Activated B cell treated with CpG ODN at 0.5 μM for 24 hours (primary cell): ENCODE measurements at regions not wholly inside any gene's neighbourhood (a gene's known extent, or its start where the extent isn't known, plus 50 kb on each side); places are given as distances from the start of the nearest gene placed in this dataset.

Experiments used
- ATAC-seq: fragments of 200-7000 bp; cut with Tn5 transposase; one replicate; pipeline ENCODE4 v1.10.0; 2021; ENCODE audit warnings: low read depth, mild to moderate bottlenecking, moderate library complexity
- CTCF ChIA-PET: fragments of 350-600 bp; sonication (Branson Sonifier 250); formaldehyde crosslinking; loops from one replicate; lab custom pipeline; 2021; ENCODE audit warnings: antibody characterized with exemption; lab: Charles Lee
- POLR2A ChIA-PET: fragments of 350-600 bp; sonication (Branson Sonifier 250); formaldehyde crosslinking; loops from one replicate; lab custom pipeline; 2021; ENCODE audit warnings: antibody characterized with exemption; lab: Charles Lee
- DNase-seq: peaks from one replicate; pipeline ENCODE4 v3.0.0; 2022
- H3K27ac Mint-ChIP-seq: one replicate; pipeline ENCODE4 v1.8.0; 2020; ENCODE audit warnings: mixed read lengths
- H3K27me3 Mint-ChIP-seq: one replicate; pipeline ENCODE4 v1.8.0; 2021; ENCODE audit warnings: mixed read lengths
- H3K36me3 Mint-ChIP-seq: one replicate; pipeline ENCODE4 v1.8.0; 2021; ENCODE audit warnings: low read depth, mixed read lengths
- H3K4me1 Mint-ChIP-seq: one replicate; pipeline ENCODE4 v1.8.0; 2021; ENCODE audit warnings: mixed read lengths
- H3K4me3 Mint-ChIP-seq: one replicate; pipeline ENCODE4 v1.8.0; 2020; ENCODE audit warnings: mild to moderate bottlenecking, mixed read lengths
- H3K9me3 Mint-ChIP-seq: one replicate; pipeline ENCODE4 v1.8.0; 2020; ENCODE audit warnings: mixed read lengths
- intact Hi-C: fragments of 100-400 bp; cut with micrococcal nuclease; formaldehyde crosslinking; loops from one replicate; pipeline ENCODE4 v1.15.1; 2024
- TF ChIP-seq, protein P1 (sequence below): fragments of 200-600 bp; IDR thresholded peaks from one replicate; pipeline ENCODE4 v1.8.0; 2022; ENCODE audit warnings: antibody characterized with exemption, mild to moderate bottlenecking

DNA sequence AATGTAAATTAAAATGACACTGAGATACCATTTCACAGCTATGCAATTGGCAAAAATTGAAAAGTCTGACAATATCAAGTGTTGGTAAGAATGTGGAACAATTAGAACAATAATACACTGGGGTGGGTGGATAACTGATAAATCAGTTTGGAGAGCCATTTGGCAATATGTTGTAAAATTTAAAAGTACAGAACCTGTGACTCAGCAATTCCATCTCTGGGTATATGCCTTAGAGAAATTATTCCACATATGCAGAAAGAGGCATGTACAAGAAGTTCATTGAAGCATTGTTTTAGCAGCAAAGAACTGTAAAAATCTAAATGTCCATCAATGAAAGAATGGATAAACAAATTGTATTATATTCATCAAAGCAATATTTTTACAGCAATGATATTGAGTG lies 89.3 kb upstream of the NR3C1 start:
- ChIA-PET CTCF (no interaction called here), POLR2A (no interaction called here)
- no peaks in the 10 kb centered on the region for H3K27me3 Mint-ChIP-seq
- TF ChIP-seq, protein P1, sequence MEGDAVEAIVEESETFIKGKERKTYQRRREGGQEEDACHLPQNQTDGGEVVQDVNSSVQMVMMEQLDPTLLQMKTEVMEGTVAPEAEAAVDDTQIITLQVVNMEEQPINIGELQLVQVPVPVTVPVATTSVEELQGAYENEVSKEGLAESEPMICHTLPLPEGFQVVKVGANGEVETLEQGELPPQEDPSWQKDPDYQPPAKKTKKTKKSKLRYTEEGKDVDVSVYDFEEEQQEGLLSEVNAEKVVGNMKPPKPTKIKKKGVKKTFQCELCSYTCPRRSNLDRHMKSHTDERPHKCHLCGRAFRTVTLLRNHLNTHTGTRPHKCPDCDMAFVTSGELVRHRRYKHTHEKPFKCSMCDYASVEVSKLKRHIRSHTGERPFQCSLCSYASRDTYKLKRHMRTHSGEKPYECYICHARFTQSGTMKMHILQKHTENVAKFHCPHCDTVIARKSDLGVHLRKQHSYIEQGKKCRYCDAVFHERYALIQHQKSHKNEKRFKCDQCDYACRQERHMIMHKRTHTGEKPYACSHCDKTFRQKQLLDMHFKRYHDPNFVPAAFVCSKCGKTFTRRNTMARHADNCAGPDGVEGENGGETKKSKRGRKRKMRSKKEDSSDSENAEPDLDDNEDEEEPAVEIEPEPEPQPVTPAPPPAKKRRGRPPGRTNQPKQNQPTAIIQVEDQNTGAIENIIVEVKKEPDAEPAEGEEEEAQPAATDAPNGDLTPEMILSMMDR: no peak
- ATAC-seq (no peak), DNase-seq (no peak)
- no peak overlapping the region for H3K4me3 Mint-ChIP-seq
- no peaks in the 10 kb centered on the region for H3K4me1 Mint-ChIP-seq
- H3K9me3 Mint-ChIP-seq: peaks cover 4% of the 10 kb centered on the region
- no peak overlapping the region for H3K27ac Mint-ChIP-seq
- H3K36me3 Mint-ChIP-seq: no peaks in the 10 kb centered on the region
- intact Hi-C loops: no loop called here

DNA sequence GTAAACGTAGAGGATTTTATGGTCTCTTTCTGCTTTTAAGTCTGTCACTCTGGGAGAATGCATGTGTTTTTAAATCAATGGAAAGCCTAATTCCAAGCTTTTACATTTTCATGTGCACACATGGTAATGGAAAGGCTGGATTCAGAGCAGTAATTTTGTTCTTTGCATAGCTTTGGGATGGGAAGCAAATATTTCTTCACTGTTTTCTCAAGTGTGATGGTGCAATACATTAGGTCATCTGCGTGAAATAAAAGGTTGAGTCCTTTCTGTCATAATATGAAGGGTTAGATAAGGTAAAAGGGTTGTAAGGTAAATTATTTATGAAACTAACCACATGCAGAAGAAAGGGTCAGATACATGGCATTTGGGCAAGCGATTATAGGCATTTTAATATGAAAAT lies 88.2 kb upstream of the NR3C1 start:
- ChIA-PET POLR2A (no interaction called here), CTCF (no interaction called here)
- H3K27ac Mint-ChIP-seq: no peak overlapping the region
- H3K36me3 Mint-ChIP-seq: no peaks in the 10 kb centered on the region
- no peak for DNase-seq
- peaks cover 4% of the 10 kb centered on the region for H3K9me3 Mint-ChIP-seq
- TF ChIP-seq, protein P1: no peak
- intact Hi-C loops: no loop called here
- H3K4me1 Mint-ChIP-seq: no peaks in the 10 kb centered on the region
- no peak for ATAC-seq
- H3K4me3 Mint-ChIP-seq: no peak overlapping the region
- H3K27me3 Mint-ChIP-seq: no peaks in the 10 kb centered on the region

DNA sequence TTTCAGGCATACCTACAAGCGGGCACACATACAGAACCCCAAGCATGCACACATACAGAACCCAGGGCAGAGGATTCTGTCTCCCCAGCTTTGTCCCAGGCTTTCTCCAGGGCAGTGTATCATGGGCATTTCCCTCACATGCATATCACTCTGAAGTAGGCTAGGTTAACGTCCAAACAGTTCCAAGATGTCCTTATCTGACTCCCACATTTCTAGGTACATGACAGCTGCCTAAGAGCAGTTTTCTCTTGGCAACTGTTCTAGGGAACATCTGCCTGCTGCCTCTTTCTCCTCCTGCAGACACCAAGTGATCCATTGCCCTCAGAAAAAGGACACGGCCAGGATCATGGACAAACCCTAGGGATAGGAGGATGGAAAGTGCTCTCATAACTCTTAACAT lies 84.9 kb upstream of the NR3C1 start:
- no peak for DNase-seq
- ChIA-PET CTCF (no interaction called here), POLR2A (no interaction called here)
- no peaks in the 10 kb centered on the region for H3K4me1 Mint-ChIP-seq
- no peak for ATAC-seq
- TF ChIP-seq, protein P1: no peak
- no peaks in the 10 kb centered on the region for H3K27me3 Mint-ChIP-seq
- H3K4me3 Mint-ChIP-seq: no peak overlapping the region
- no peaks in the 10 kb centered on the region for H3K36me3 Mint-ChIP-seq
- H3K9me3 Mint-ChIP-seq: peaks cover 4% of the 10 kb centered on the region
- no peak overlapping the region for H3K27ac Mint-ChIP-seq
- intact Hi-C loops: no loop called here

DNA sequence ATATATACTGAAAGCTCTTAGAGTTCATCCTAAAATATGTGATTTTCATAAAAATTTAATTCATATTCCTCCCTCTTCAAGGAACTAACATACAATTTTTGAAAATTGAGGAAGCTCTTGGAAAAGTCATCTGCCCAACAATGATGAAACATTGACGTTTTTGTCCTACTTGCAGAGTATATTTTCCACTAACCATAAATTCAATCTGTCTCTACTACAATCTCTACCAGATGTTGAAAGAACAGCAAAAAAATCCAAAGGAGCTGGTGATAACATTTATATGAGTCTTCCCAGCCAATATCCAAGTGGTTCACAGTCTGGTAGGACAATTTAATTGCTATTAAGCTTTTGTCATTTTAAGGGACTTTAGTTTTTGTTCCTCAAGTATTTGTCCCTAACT lies 81.1 kb upstream of the NR3C1 start:
- Mint-ChIP-seq H3K36me3 (no peaks in the 10 kb centered on the region), H3K27ac (no peak overlapping the region), H3K9me3 (no peaks in the 10 kb centered on the region), H3K4me1 (no peaks in the 10 kb centered on the region), H3K27me3 (no peaks in the 10 kb centered on the region), H3K4me3 (no peak overlapping the region)
- ChIA-PET CTCF (interaction anchor here (0.8 kb wide), 1 partner anchor 32 kb away, joined by 3 read pairs; no protein-coding TSS in a partner anchor), POLR2A (interaction anchor here (0.5 to 0.6 kb wide), 2 partner anchors 48 to 80 kb away, joined by 3 to 4 read pairs; no protein-coding TSS in a partner anchor)
- ATAC-seq: no peak
- DNase-seq: no peak
- TF ChIP-seq, protein P1: no peak
- intact Hi-C loops: no loop called here

DNA sequence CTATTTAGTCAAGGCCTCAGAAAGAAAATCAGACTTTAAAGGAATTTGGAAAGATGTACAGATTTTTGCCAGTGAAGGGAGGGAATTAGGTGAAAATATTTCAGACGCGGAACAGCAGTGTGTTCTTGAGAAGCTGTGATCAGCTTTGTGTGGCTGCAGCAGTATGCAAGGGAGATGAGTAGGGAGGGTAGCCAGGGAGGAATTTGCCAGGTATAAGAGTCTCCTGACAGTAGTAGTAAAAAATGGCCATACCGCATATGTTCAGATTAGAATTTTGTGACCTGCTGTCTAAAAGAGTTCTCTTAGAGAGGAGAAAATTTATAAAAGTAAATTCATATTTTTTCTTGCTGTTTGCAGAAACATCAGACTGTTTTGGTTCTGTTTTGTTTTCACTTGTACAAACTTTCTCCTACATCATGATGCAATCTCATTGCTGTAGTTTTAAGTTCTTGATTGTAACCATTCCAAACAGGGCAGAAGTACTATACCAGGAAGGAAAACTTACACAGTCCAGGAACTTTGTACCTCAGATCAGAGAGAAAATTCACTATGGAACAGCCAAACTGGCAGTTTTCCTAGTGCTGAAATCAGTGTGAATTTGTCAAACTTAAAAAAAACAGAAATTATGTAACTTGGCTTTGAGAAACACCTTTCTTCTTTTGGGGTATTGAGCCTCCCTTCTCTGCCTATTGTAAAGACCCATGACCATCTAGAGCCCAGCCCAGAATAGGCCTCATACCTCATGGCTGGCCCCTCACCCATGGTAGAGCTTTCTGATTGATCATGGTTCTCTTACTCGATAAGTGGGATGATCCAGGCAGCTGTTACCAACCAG lies 78.4 kb upstream of the NR3C1 start:
- ATAC-seq (no peak), DNase-seq (no peak)
- intact Hi-C loops: no loop called here
- CTCF ChIA-PET: no interaction called here
- no peaks in the 10 kb centered on the region for H3K36me3 Mint-ChIP-seq
- POLR2A ChIA-PET: no interaction called here
- H3K9me3 Mint-ChIP-seq: no peaks in the 10 kb centered on the region
- H3K4me3 Mint-ChIP-seq: no peak overlapping the region
- no peaks in the 10 kb centered on the region for H3K27me3 Mint-ChIP-seq
- H3K27ac Mint-ChIP-seq: no peak overlapping the region
- no peaks in the 10 kb centered on the region for H3K4me1 Mint-ChIP-seq
- TF ChIP-seq, protein P1: no peak
